ENCODE measurements at regions not wholly inside any gene's neighbourhood (a gene's known extent, or its start where the extent isn't known, plus 50 kb on each side); places are given as distances from the start of the nearest gene placed in this dataset.

GRCh38 chr10:63726867-63727266, 205.7 kb downstream of the REEP3 start:
- in situ Hi-C loops (cut with MboI; ENCODE audit: low sequenced_read_pairs): no loop called here

GRCh38 chr10:63727636-63728035, 206.4 kb downstream of the REEP3 start:
- in situ Hi-C loops (cut with MboI; ENCODE audit: low sequenced_read_pairs): no loop called here

GRCh38 chr10:63735305-63735704, 214.1 kb downstream of the REEP3 start:
- in situ Hi-C loops (cut with MboI; ENCODE audit: low sequenced_read_pairs): no loop called here

- in situ Hi-C loops (cut with MboI; ENCODE audit: low sequenced_read_pairs): no loop called here
These were observed 217.2 kb downstream of the REEP3 start for GRCh38 chr10:63738410-63738809.

- in situ Hi-C loops (cut with MboI; ENCODE audit: low sequenced_read_pairs): no loop called here
These were observed 223.1 kb downstream of the REEP3 start for GRCh38 chr10:63744060-63744941.

GRCh38 chr10:63749915-63750314, 228.7 kb downstream of the REEP3 start:
- in situ Hi-C loops (cut with MboI; ENCODE audit: low sequenced_read_pairs): no loop called here

- in situ Hi-C loops (cut with MboI; ENCODE audit: low sequenced_read_pairs): no loop called here
These were observed 230.6 kb downstream of the REEP3 start for GRCh38 chr10:63751836-63752235.

- in situ Hi-C loops (cut with MboI; ENCODE audit: low sequenced_read_pairs): no loop called here
These were observed 231.1 kb downstream of the REEP3 start for GRCh38 chr10:63752318-63752717.

- in situ Hi-C loops (cut with MboI; ENCODE audit: low sequenced_read_pairs): no loop called here
These were observed 232.6 kb downstream of the REEP3 start for GRCh38 chr10:63753808-63754207.

- in situ Hi-C loops (cut with MboI; ENCODE audit: low sequenced_read_pairs): no loop called here
These were observed 234.2 kb downstream of the REEP3 start for GRCh38 chr10:63755441-63755840.

- in situ Hi-C loops (cut with MboI; ENCODE audit: low sequenced_read_pairs): no loop called here
These were observed 235.9 kb downstream of the REEP3 start for GRCh38 chr10:63757067-63757466.

GRCh38 chr10:63758080-63758479, 236.9 kb downstream of the REEP3 start:
- in situ Hi-C loops (cut with MboI; ENCODE audit: low sequenced_read_pairs): no loop called here

GRCh38 chr10:63759335-63759734, 238.1 kb downstream of the REEP3 start:
- in situ Hi-C loops (cut with MboI; ENCODE audit: low sequenced_read_pairs): no loop called here

GRCh38 chr10:63760034-63760707, 239.0 kb downstream of the REEP3 start:
- in situ Hi-C loops (cut with MboI; ENCODE audit: low sequenced_read_pairs): no loop called here

GRCh38 chr10:63760708-63761047, 239.5 kb downstream of the REEP3 start:
- in situ Hi-C loops (cut with MboI; ENCODE audit: low sequenced_read_pairs): no loop called here

GRCh38 chr10:63761243-63761642, 240.0 kb downstream of the REEP3 start:
- in situ Hi-C loops (cut with MboI; ENCODE audit: low sequenced_read_pairs): no loop called here

- in situ Hi-C loops (cut with MboI; ENCODE audit: low sequenced_read_pairs): no loop called here
These were observed 242.5 kb downstream of the REEP3 start for GRCh38 chr10:63763744-63764143.

GRCh38 chr10:63765126-63765525, 243.9 kb downstream of the REEP3 start:
- in situ Hi-C loops (cut with MboI; ENCODE audit: low sequenced_read_pairs): no loop called here

GRCh38 chr10:63766745-63767137, 245.5 kb downstream of the REEP3 start:
- in situ Hi-C loops (cut with MboI; ENCODE audit: low sequenced_read_pairs): no loop called here

GRCh38 chr10:63767138-63767801, 246.1 kb downstream of the REEP3 start:
- in situ Hi-C loops (cut with MboI; ENCODE audit: low sequenced_read_pairs): no loop called here

- in situ Hi-C loops (cut with MboI; ENCODE audit: low sequenced_read_pairs): no loop called here
These were observed 248.2 kb downstream of the REEP3 start for GRCh38 chr10:63769367-63769766.

GRCh38 chr10:63770523-63770922, 249.3 kb downstream of the REEP3 start:
- in situ Hi-C loops (cut with MboI; ENCODE audit: low sequenced_read_pairs): no loop called here
